Stimulated activated CD8-positive, alpha-beta memory T cell treated with anti-CD3 and anti-CD28 coated beads, Interleukin-4, amount 100 ng/mL, for 1 hour (primary cell): ENCODE measurements at regions not wholly inside any gene's neighbourhood (a gene's known extent, or its start where the extent isn't known, plus 50 kb on each side); places are given as distances from the start of the nearest gene placed in this dataset.

Experiments used
- DNase-seq, 2 donors: peaks; one replicate each; pipeline ENCODE4 v3.0.0-alpha.2; 2020; ENCODE audit warnings: low read depth in 2 of 2, low spot score in 1 of 2

DNA sequence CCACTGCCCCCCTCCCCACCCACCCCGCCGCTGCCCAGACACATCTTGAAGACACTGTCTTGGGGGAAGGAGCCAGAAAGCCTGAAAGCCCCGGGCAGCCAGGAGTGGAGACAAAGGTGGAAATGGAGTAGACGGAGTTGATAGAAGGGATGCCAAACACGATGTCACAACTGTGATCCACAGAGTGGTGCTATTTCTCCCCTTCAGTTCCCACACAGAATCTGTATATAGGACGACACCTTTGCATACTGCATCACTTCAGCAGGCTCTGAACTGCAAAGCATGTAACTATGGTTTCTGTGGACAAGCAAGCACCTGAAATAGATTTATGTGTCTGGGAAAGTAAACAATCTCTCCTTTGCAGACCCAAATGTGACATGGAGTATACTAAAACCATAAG is 56.4 kb upstream of the F13A1 start:
- no peak for DNase-seq

DNA sequence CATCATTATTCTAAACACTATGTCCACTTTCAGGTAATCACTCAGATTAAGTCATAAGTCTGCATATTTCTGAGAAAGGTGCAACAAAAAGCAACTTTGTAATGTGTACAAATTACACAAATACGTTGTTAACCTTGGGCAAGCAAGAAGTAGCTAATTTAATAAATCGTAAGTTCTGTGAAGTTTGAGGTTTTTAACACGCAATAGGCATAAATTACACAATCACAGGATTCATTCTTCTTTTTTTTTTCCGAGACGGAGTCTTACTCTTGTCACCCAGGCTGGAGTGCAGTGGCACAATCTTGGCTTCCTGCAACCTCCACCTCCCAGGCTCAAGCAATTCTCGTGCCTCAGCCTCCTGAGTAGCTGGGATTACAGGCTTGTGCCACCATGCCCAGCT is 57.2 kb upstream of the F13A1 start:
- DNase-seq: no peak

DNA sequence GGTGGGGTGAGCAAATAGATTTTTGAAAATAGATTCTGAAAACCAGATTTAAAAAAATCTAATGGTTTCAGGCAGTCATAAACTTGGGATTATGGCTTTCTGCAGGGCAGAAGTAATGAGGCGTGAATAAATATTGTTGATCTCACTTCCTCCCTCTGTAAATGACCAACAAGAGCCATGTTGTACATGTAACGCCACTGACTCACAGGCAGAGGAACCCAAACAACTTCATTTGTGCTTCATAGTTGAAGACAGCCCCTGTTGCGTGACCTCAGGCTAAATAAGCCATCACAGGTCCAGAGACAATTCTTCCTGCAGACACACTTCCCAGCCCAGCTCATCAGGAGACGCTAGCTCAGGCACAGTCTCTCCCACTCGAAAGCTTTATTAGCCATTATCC is 59.1 kb upstream of the F13A1 start:
- DNase-seq: no peak

DNA sequence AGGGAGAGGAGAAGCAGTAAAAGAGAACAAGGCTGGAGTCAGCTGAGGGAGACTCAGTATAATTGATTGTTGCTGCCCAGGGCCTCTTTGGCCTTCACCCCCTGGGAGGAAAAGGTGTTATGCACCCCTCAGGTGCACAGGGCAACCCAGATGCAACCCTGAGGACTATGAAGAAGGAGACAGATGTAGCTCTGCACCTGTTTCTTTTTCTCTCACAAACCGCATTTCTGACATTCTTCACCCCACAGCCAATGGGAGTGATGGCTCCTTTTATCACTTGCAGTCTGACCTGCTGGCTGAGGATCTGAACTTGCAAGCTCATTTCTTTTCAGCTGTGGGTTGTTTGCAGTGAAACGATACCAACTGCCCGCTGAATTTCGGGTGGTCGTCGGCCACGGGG is 64.1 kb upstream of the F13A1 start:
- no peak for DNase-seq

DNA sequence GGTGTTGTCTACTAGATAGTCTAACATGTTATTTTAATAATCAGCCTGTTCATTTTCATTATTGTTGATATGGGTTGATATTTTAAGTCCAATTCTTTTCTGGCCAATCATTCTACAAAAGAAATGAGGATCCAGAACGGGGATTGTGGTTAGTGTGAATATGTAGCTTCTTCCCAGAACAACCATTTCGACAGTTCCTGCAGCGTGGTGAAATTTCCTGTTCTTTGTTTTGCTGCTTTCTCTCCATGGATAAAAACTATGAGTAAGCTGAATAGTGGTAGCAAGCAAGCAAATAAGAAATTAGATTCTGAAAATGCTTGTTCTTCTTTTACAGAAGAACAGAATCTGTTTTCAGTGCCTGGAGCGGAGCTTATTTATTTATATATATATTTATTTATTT is 65.5 kb upstream of the F13A1 start:
- DNase-seq: no peak

DNA sequence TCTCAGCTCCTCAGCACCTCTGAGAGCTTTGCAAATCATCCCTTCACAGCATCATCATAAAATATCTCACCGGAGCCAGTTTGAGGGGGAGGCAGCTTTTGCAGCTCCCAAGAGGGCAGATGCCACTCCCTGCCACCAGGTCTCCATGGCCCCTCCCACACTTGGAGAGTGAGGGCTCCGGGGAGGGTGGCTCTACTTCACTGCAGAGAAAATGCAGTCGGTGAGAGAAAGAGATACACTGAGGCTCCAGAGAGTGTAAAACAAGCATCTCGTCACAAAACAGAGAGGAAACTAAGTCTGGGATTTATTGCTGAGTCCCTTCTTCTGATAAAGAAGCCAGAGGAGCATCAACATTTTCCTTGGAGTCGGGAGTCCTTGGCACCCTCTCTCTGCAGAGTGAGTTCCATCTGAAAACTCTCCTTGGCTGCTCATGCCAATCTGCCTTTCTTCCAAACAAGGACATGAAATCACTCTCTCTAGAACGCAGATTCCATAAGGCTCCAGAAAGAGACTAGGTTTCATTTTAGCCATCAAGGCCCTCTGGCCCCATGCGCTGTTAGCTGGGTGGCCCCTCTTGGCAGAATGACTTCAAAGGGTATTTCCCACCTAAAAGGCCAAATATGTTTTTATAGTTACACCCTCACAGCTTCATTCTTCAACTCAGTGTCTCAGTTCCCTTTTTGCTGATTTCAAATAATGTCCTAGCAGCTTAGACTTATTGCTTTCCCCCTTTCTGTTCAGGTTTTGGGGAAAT is 70.6 kb upstream of the F13A1 start:
- DNase-seq: no peak

DNA sequence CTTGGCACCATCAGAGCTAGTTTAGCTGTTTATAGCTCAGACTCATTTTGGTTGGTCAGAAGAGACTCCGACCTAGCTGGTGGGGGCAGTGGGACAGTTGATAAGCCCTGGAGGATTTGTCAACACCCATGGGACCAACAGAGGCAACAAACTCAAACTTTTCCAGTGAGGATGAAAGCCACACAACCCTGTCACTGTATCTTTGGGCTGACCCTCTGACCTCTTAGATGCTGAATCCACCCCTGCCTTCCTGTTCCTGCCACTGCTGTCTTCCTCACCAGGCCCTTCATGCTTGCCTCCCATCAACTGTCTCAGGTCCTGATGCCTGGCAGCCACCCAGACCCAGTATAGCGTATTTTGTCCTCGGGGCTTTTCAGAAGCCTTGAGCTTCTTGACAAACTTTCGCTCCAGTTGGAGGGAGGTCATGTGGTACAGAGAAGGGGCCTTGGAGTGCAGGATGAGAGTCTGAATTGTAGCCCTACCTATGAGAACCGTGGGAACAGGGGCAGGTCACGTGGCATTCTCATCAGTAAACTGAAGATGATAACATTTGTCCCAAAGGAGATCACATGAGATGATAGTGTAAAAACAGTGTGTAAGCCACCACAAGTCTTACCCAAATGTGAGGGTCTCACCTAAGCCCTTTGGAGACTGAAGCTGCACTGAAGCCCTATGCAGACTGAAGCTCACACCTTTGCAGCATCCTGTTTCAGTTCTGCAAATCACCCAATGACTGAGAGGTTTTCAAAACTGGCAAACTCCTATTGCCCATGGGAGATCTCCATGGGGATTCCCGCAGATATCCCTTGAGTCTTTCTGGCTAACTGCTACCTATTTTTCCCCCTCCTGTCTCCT is 72.0 kb upstream of the F13A1 start:
- no peak for DNase-seq

DNA sequence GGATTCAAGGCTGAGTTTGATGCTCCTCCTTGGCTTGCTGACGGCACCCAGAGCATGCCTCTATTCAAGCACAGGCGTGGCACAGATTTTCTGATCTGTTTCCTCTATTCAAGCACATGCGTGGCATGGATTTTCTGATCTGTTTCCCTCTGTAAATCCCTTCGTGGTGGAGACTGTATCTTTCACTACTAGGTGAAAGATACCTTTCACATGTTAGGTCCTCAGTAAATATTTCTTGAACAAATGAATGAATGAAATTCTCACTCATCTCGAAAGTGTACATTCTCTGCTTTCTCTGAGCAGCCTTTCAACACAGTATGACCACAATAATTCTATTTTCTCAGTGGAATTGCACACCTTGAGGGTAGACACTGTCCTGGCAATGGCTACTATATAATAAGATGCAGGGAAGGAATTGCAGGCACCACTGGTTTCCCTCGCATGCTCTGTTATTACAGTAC is 72.6 kb upstream of the F13A1 start:
- no peak for DNase-seq

DNA sequence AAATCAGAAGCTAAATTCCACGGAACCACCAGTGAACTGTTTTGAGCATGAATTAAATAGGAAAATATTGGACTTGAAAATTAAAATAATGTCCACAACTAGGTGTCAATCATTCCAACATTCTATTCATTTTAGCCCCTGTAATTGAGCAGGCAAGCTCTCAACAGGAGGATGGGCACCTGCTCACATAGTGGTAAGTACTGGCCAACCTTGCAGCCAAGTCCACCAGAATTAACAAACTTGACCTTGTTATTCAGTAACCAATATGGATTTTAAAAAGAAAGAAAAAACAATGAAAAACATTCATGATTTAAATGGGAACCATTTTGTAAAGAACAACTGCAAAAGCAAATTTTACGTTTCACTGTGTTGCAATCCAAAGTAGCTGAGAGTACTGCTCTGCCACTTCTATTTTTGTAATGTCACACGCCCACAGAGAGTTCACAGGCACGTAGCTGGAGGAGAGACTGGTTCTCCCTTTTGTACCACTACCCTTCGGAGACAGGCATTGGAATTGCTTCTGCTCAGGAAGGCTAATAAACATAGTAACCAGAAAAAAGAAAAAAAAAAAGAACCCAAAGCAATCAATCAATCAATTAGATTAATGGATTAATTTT is 75.2 kb upstream of the F13A1 start:
- no peak for DNase-seq

DNA sequence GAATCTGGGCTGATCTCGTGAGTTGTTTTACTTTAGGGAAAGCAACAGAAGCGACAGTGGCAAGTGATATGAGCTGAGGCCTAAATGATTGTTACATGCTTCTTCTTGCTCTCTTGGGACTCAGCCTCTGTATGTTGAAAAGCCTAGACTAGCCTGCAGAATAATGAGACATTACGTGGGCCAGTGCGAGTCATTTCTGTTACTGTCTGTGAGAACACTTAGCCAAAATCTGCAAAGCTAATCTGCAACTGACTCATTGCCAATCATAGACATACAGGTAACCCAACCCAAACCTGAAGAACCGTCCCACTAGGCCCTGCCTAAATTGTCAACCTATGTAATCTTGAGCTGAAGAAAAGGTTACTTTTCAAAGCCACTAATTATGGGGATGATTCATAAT is 77.4 kb upstream of the F13A1 start:
- no peak for DNase-seq

DNA sequence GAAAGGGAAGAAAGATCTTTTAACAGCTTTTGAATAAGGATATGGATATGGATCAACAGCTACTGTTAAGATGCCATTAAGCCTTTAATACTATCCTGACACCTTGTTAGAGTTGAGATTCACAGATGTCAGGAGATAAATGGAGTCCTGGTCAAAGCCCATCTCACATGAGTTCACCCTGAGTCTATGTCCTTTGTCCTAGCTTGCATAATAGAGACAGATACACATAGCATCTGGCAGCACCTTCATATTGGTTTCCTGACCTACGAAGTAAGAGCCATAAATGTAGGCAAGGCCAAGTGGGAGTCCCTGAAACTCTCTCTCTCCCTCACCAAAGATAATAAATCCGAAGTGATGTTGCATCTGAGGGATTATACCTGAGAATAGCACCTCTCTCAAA is 79.1 kb upstream of the F13A1 start:
- no peak for DNase-seq

DNA sequence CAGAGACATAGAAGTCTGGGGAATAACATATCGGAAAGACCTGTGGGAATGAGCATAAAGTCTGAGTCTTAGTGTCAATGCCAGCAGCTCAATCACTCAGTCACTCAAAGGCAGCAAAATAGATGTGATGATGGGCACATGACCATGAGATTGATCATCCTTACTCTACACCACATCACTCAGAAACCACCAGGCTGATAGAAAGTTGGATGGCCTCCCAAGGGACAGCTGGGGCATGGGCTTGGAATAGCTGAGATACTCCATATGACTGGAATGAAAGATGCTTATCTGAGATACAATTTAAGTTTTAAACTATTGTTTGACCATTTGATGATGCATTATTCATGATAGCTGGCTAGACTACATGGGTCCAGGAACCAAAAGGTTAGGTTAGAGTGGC is 80.9 kb upstream of the F13A1 start:
- DNase-seq: no peak

DNA sequence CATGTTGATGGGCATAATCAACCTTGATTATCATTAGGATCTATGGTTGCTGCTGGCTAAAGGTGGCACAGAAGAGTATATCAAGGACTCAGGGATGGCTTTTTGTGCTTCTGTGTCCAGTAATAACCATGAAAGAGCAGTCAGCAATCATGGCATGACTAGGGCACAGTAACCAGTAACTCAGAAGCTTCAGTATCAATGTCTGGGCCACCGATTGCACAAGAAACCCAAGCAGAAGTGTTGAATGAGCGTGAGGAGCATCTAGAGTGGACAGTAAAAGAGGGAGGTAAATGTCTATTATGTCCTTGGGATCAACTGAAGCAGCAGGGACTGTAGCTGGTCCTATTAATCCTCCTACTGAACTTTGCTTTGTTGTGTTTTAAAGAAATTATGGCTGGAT is 81.5 kb upstream of the F13A1 start:
- no peak for DNase-seq

DNA sequence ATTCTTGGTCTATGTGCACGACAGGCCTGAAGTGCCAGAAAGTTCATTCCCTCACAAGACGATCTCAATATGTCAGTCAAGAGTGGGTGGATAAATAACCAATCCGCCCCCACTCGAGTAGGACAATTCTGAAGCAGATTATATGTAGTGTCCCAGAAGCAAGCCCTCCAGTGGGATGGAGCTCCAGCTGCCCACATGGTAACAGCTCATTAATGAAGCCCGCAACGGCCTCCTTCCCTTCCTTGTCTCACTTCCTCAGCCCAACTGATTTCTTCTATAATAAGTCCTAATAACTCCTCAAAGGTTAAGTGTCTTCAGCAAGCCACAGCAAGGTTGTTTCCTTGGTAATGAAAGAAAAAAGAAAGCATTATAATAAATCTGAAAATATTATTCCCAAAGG is 82.1 kb upstream of the F13A1 start:
- DNase-seq: no peak

DNA sequence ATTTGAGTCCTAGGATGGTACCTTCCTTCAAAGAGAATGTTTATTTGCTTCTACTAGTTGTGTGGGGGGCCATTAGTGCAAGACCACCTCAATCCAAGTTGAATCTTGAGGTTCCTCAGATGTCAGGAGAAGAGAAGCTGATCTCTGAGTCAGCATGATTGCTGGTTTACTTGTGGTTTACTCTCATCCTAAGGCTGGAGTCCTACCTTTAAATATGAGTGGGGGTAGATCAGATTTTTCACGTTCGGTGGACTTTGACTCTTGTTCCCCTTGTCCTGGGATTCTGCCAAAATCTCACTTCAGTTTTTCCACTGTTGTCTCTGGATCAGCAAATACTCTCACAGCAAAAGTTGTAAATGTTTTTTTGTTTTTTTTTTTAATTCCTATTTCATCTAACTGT is 84.6 kb upstream of the F13A1 start:
- no peak for DNase-seq

DNA sequence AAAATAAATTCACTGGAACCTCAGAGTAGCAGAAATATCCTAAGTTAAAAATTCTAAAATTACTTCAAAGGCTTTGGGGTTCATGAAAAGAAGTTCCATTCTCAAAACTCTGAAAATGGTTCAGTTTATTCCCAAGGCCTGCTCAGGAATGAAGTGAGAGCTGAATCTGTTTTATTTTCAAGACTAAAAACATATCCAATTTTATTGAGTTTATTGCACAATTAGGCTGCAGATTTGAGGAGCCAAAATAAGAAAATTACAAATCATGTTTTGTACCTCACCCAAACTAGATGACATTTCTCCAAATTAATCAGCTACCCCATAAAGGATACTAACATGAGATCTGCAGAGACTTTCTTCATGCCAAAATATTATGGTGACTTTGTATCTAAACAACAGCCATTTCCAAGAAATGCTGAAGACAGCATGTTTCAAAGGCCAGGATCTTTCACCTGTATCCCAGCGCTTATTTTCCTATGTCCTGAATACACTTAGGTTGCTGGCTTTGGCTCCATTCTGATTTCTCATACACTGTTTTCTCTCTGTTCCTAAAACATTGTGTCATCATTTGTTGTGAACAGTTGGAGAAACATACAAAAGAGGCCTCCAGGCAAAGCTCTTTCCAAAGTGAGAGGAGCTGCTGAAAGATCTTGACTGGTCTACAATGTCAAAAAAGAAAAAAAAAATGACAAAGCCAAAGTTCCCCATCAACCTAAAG is 85.7 kb upstream of the F13A1 start:
- no peak for DNase-seq

DNA sequence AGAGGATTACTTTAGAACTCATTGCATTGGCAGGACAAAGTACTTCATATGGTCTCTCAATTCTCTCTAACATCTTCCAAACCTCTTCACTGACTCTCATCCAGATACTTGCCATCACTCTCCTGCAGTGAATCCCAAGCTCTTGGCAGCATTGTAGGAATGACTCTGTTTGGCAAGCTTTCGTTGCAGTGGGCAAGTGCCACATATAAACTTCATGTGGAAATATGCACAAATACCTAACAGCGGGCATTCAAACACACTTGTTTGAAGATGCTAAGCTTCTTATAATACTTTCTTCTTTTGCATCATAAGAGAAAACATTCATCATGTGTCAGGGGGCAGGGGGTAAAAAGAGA is 86.2 kb upstream of the F13A1 start:
- DNase-seq: no peak

DNA sequence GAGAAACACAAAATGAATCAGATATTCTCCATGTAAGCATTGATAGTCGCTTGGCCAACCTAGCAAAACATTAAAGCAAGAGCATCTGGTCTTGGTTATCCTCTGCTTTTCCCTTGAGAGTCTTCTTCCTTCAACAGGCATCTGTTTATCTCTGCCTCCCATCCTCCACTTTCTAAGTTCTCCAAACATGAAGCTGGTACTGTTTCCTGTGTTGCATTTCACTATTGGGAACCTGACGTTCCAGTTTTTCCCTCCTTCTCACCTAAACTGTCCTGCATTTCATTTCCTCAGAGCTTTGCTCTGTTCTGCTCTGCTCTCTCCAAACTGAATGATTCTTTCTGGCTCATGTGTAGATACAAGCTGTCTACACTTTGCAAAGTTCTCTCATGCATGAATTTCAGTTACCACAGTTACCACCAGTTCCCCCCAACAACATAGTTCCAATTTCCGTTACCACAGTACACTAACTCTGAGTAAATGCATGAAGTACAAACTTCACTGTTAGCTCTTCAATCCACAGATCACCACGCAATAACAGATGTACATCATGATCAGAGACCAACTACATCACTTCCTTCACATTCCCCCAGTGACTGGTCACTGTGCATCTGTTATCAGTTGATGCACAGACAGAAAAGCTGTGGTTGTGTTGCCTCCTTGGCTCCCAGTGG is 86.7 kb upstream of the F13A1 start:
- DNase-seq: no peak

DNA sequence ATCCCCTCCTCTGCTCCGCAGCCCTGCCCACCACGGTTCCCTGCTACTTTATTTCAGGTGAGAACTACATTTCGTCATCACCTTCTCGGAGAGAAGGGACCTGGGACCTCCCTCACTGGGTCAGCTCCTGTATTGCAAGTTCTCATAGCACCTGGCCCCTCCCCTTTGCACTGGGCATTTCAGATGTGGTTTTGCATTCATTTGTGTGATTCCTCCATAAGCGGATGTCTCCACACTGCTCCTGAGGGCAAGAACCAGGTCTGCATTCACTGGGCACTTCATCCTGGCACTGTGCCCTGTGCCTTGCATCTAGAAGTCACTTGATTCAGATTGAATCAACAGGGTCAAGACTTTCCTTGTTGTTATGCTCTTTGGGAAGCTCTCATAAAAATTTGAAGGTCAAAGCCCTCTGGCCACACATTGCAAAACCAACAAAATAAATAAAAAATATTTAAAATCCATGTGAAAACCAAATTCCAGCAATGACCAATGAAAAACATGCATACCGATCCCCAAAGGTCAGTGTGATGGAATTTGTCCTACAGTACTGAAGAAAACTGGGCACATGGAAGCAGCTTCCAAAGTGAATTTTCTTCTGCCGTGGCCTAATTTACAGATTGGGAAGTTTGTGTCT is 89.1 kb upstream of the F13A1 start:
- DNase-seq: no peak

DNA sequence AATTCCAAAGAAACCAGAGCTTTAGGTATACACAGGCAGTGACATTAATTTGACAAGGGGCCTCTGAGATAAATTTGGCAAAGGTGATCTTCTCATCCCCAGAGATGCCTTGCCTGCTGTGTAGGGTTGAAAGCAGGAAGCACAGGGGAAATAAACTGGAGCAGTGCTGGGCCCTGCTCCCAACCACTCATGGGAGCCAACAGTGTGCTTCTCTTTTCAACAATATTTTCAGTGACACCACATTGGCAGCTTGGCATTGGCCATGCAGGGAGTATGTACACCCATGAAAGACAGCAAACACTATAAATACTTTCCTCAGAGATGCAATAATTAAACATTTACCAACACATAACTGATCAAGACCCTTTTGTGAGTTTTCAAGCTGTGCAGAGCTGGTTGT is 90.7 kb upstream of the F13A1 start:
- no peak for DNase-seq

DNA sequence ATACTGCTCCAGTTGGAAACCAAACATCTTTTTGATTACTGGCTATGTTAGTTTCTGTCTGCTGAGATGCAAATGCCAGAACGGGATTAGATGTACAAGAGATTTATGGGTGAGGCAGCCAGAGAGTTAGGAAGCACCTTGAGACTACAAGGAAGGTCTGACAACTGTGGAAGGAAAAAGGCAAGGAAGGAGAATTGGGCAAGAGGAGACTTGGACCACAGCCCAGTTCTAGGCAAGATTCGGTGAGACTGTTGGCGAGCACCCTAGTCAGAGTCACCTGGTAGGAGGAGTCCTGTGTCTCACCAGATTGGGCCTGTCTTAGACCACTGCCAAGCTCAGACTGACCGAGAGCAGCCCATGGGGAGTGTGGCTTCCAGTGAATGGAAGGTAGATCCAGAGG is 91.8 kb upstream of the F13A1 start:
- DNase-seq: no peak
